C4-2B (cell line): ENCODE measurements at regions not wholly inside any gene's neighbourhood (a gene's known extent, or its start where the extent isn't known, plus 50 kb on each side); places are given as distances from the start of the nearest gene placed in this dataset.

Experiments
- H3K27ac ChIP-seq: fragments of 450-650 bp; 2 replicates; pipeline ENCODE4 v1.5.1; 2017
- CTCF ChIP-seq: fragments of 450-650 bp; conservative IDR thresholded peaks from 2 replicates; pipeline ENCODE4 v1.5.1; 2017; ENCODE audit warnings: mild to moderate bottlenecking
- ZFX ChIP-seq: fragments of 450-650 bp; IDR thresholded peaks from 2 replicates; pipeline ENCODE4 v1.6.1; 2017

GRCh38 chr2:33782395-33783230, 183.5 kb upstream of the FAM98A start:
- H3K27ac ChIP-seq: no peak overlapping the region
- TF ChIP-seq ZFX (no peak), CTCF (no peak)

GRCh38 chr2:33777786-33778185, 178.7 kb upstream of the FAM98A start:
- no peak overlapping the region for H3K27ac ChIP-seq
- TF ChIP-seq ZFX (no peak), CTCF (no peak)

- TF ChIP-seq CTCF: no peak
- TF ChIP-seq ZFX: no peak
Observed at GRCh38 chr2:33775306-33775705, 176.2 kb upstream of the FAM98A start.

GRCh38 chr2:33770023-33770422, 170.9 kb upstream of the FAM98A start:
- no peak overlapping the region for H3K27ac ChIP-seq
- TF ChIP-seq ZFX: no peak
- TF ChIP-seq CTCF: no peak

More at GRCh38 chr2:33775306-33775705, 176.2 kb upstream of the FAM98A start:
- H3K27ac ChIP-seq: no peak overlapping the region

GRCh38 chr2:33766175-33766574, 167.1 kb upstream of the FAM98A start:
- H3K27ac ChIP-seq: no peak overlapping the region

GRCh38 chr2:33765122-33765521, 166.0 kb upstream of the FAM98A start:
- no peak for TF ChIP-seq ZFX
- no peak overlapping the region for H3K27ac ChIP-seq

More at GRCh38 chr2:33766175-33766574, 167.1 kb upstream of the FAM98A start:
- no peak for TF ChIP-seq ZFX

- TF ChIP-seq ZFX (no peak), CTCF (no peak)
Observed at GRCh38 chr2:33764551-33764950, 165.5 kb upstream of the FAM98A start.

GRCh38 chr2:33763671-33764310, 164.7 kb upstream of the FAM98A start:
- TF ChIP-seq CTCF: no peak
- TF ChIP-seq ZFX: no peak
- H3K27ac ChIP-seq: no peak overlapping the region

More at GRCh38 chr2:33764551-33764950, 165.5 kb upstream of the FAM98A start:
- no peak overlapping the region for H3K27ac ChIP-seq
